Lower leg skin (tissue), 3 donors: ENCODE measurements at regions not wholly inside any gene's neighbourhood (a gene's known extent, or its start where the extent isn't known, plus 50 kb on each side); places are given as distances from the start of the nearest gene placed in this dataset.

Source experiments
- POLR2A ChIP-seq, 2 donors: fragments of 450-650 bp; IDR thresholded peaks; one replicate each; pipeline ENCODE4 v1.6.1; 2016 to 2017; ENCODE audit warnings: antibody characterized with exemption in 2 of 2, mild to moderate bottlenecking in 1 of 2, moderate library complexity in 1 of 2
- TF ChIP-seq, protein P1 (sequence below), 3 donors: fragments of 450-650 bp; IDR thresholded peaks; one replicate each; pipeline ENCODE4 v1.5.1; 2016; ENCODE audit warnings: antibody characterized with exemption in 3 of 3, mild to moderate bottlenecking in 3 of 3, moderate library complexity in 2 of 3

GRCh38 chr13:34340534-34340933 is 522.6 kb downstream of the RFC3 start:
- TF ChIP-seq, protein P1, sequence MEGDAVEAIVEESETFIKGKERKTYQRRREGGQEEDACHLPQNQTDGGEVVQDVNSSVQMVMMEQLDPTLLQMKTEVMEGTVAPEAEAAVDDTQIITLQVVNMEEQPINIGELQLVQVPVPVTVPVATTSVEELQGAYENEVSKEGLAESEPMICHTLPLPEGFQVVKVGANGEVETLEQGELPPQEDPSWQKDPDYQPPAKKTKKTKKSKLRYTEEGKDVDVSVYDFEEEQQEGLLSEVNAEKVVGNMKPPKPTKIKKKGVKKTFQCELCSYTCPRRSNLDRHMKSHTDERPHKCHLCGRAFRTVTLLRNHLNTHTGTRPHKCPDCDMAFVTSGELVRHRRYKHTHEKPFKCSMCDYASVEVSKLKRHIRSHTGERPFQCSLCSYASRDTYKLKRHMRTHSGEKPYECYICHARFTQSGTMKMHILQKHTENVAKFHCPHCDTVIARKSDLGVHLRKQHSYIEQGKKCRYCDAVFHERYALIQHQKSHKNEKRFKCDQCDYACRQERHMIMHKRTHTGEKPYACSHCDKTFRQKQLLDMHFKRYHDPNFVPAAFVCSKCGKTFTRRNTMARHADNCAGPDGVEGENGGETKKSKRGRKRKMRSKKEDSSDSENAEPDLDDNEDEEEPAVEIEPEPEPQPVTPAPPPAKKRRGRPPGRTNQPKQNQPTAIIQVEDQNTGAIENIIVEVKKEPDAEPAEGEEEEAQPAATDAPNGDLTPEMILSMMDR (IDR thresholded peaks at IDR 0.05), result no peak
- no peak for TF ChIP-seq POLR2A (IDR thresholded peaks at IDR 0.05)
